ENCODE measurements at regions not wholly inside any gene's neighbourhood (a gene's known extent, or its start where the extent isn't known, plus 50 kb on each side); places are given as distances from the start of the nearest gene placed in this dataset.
"Not testable (repeated sequence)": the region's sequence is repeated elsewhere in the genome, so short reads cannot be mapped to it uniquely, and the experiment has no call there.

DNA sequence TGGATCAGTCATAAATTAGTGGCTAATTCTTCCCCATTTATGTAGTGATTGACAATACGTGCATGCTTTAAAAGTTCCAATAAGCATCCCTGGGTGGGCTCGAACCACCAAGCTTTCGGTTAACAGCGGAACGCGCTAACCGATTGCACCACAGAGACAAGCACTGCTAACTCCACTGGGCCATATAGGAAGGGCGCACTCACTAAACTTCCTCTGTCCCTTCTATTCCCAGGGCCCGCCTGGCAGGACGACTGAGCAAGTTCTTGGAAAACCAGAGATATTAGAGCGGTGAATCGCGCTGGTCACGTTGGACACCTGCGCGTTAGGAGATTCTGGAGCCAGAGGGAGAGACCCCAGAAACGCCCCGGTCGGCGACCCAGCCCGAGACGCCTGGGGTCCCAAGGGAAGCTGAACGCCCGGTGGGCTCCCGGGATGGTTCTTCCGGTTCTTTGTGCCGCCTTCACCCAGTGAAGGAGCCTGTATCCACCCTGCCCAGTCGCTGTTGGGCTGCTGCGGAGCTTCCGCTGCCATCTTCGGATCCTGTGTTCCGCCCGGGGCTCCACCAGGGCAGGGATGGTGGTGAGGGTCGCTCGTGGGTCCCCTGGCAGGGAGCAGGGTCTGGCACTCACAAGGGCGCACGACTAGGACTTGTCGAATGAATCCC is 62.8 kb downstream of the PPIAL4A start:
- TF ChIP-seq, protein P1, sequence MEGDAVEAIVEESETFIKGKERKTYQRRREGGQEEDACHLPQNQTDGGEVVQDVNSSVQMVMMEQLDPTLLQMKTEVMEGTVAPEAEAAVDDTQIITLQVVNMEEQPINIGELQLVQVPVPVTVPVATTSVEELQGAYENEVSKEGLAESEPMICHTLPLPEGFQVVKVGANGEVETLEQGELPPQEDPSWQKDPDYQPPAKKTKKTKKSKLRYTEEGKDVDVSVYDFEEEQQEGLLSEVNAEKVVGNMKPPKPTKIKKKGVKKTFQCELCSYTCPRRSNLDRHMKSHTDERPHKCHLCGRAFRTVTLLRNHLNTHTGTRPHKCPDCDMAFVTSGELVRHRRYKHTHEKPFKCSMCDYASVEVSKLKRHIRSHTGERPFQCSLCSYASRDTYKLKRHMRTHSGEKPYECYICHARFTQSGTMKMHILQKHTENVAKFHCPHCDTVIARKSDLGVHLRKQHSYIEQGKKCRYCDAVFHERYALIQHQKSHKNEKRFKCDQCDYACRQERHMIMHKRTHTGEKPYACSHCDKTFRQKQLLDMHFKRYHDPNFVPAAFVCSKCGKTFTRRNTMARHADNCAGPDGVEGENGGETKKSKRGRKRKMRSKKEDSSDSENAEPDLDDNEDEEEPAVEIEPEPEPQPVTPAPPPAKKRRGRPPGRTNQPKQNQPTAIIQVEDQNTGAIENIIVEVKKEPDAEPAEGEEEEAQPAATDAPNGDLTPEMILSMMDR (IDR thresholded peaks at IDR 0.05): not testable (repeated sequence)
- TF ChIP-seq POLR2A (IDR thresholded peaks at IDR 0.05): not testable (repeated sequence)
